Esophagus squamous epithelium (tissue), 5 donors: ENCODE measurements at regions not wholly inside any gene's neighbourhood (a gene's known extent, or its start where the extent isn't known, plus 50 kb on each side); places are given as distances from the start of the nearest gene placed in this dataset.

ENCODE experiments used
- DNase-seq: peaks from one replicate; lab custom pipeline; 2025; lab: John Stamatoyannopoulos, UW
- H3K27ac ChIP-seq, 4 donors: fragments of 200-600 bp; sonication (generic); one replicate each; pipeline ENCODE4 v1.5.1; 2016 to 2019; ENCODE audit warnings: mild to moderate bottlenecking in 1 of 4
- H3K27me3 ChIP-seq, 4 donors: fragments of 200-600 bp; sonication (generic); 1 replicate in 3 of 4; 2 replicates in 1 of 4; pipeline versions ENCODE4 v1.5.1 to v1.6.0; 2017 to 2021; ENCODE audit warnings: antibody characterized with exemption in 1 of 4
- H3K36me3 ChIP-seq, 3 donors: fragments of 200-600 bp; sonication (generic); one replicate each; pipeline ENCODE4 v1.5.1; 2016 to 2019
- H3K4me1 ChIP-seq, 3 donors: fragments of 200-600 bp; sonication (generic); one replicate each; pipeline ENCODE4 v1.5.1; 2017 to 2019
- H3K4me3 ChIP-seq, 4 donors: fragments of 200-600 bp; sonication (generic); 1 replicate in 3 of 4; 2 replicates in 1 of 4; pipeline ENCODE4 v1.5.1; 2016 to 2019; ENCODE audit warnings: mild to moderate bottlenecking in 2 of 4, moderate library complexity in 1 of 4
- H3K9me3 ChIP-seq, 3 donors: fragments of 200-600 bp; sonication (generic); one replicate each; pipeline ENCODE4 v1.5.1; 2016 to 2019
- CTCF ChIP-seq, 6 experiments: fragments of 450-650 bp in 4 of 6; fragments of 200-600 bp in 2 of 6; sonication (generic) in 2 of 6; IDR thresholded peaks; one replicate each; pipeline ENCODE4 v1.5.1; 2016 to 2019; ENCODE audit warnings: antibody characterized with exemption in 6 of 6, mild to moderate bottlenecking in 4 of 6, moderate library complexity in 4 of 6
- POLR2A ChIP-seq, 4 donors: fragments of 450-650 bp; IDR thresholded peaks; one replicate each; pipeline ENCODE4 v1.6.1; 2017; ENCODE audit warnings: antibody characterized with exemption in 4 of 4, mild to moderate bottlenecking in 4 of 4, moderate library complexity in 3 of 4
- WGBS, 2 donors: methylation state at CpG; one replicate each; pipeline ENCODE4 v1.1.5; 2018; 5-methylcytosine and 5-hydroxymethylcytosine counted together
- intact Hi-C: fragments of 100-400 bp; cut with DNase I; formaldehyde crosslinking; loops from one replicate; pipeline ENCODE4 v1.15.0; 2022
- donor health status: DM: yes; HTN: yes; CAD: no.

GRCh38 chrY:7459802-7460201 lies 548.2 kb upstream of the AMELY start:
- H3K4me1 ChIP-seq = no peaks in the 10 kb centered on the region
- H3K9me3 ChIP-seq = no peaks in the 10 kb centered on the region
- no peak for DNase-seq
- H3K27ac ChIP-seq = no peak overlapping the region
- no peaks in the 10 kb centered on the region for H3K36me3 ChIP-seq
- no peak for TF ChIP-seq POLR2A (IDR thresholded peaks at IDR 0.05)
- no peak for TF ChIP-seq CTCF (IDR thresholded peaks at IDR 0.05)
- no peaks in the 10 kb centered on the region for H3K27me3 ChIP-seq
- intact Hi-C loops = no loop called here
- H3K4me3 ChIP-seq = no peak overlapping the region

GRCh38 chrY:7458301-7459078 lies 546.9 kb upstream of the AMELY start:
- Histone ChIP-seq H3K27me3 (no peaks in the 10 kb centered on the region), H3K9me3 (no peaks in the 10 kb centered on the region), H3K36me3 (no peaks in the 10 kb centered on the region), H3K4me3 (no peak overlapping the region), H3K27ac (no peak overlapping the region), H3K4me1 (no peaks in the 10 kb centered on the region)
- DNase-seq = no peak
- no peak for TF ChIP-seq CTCF (IDR thresholded peaks at IDR 0.05)
- TF ChIP-seq POLR2A (IDR thresholded peaks at IDR 0.05) = no peak
- 13% methylated on average over 1 of the region's 1 CpG; no CpG with 5 or more reads in 1 of the 2 donors for WGBS, 2 donors
- intact Hi-C loops = no loop called here

- Histone ChIP-seq H3K36me3 (no peaks in the 10 kb centered on the region), H3K4me3 (no peak overlapping the region), H3K4me1 (no peaks in the 10 kb centered on the region), H3K9me3 (no peaks in the 10 kb centered on the region), H3K27ac (no peak overlapping the region), H3K27me3 (no peaks in the 10 kb centered on the region)
- no peak for TF ChIP-seq CTCF (IDR thresholded peaks at IDR 0.05)
- TF ChIP-seq POLR2A (IDR thresholded peaks at IDR 0.05) = no peak
- WGBS, 2 donors = 39% methylated on average over 2 of the region's 4 CpGs; no CpG with 5 or more reads in 1 of the 2 donors
- intact Hi-C loops = no loop called here
- DNase-seq = no peak
Measured at GRCh38 chrY:7457286-7458015, 545.9 kb upstream of the AMELY start.

- TF ChIP-seq CTCF (IDR thresholded peaks at IDR 0.05) (no peak), POLR2A (IDR thresholded peaks at IDR 0.05) (no peak)
- Histone ChIP-seq H3K36me3 (no peaks in the 10 kb centered on the region), H3K4me3 (no peak overlapping the region), H3K27me3 (no peaks in the 10 kb centered on the region), H3K4me1 (peaks cover 0 to 10% (median 0%) of the 10 kb centered on the region in 3 donors), H3K9me3 (no peaks in the 10 kb centered on the region), H3K27ac (no peak overlapping the region)
- intact Hi-C loops = no loop called here
- 64% methylated on average over 3 of the region's 4 CpGs; no CpG with 5 or more reads in 1 of the 2 donors for WGBS, 2 donors
- no peak for DNase-seq
Measured at GRCh38 chrY:7455626-7456025, 544.1 kb upstream of the AMELY start.

GRCh38 chrY:7453336-7453735 lies 541.8 kb upstream of the AMELY start:
- Histone ChIP-seq H3K27me3 (no peaks in the 10 kb centered on the region), H3K9me3 (no peaks in the 10 kb centered on the region), H3K4me1 (peaks cover 0 to 29% (median 0%) of the 10 kb centered on the region in 3 donors), H3K36me3 (no peaks in the 10 kb centered on the region), H3K4me3 (no peak overlapping the region), H3K27ac (no peak overlapping the region)
- TF ChIP-seq POLR2A (IDR thresholded peaks at IDR 0.05) (no peak), CTCF (IDR thresholded peaks at IDR 0.05) (no peak)
- intact Hi-C loops = no loop called here
- 60% methylated on average over 2 of the region's 5 CpGs; no CpG with 5 or more reads in 1 of the 2 donors for WGBS, 2 donors
- no peak for DNase-seq
